Hepatic stellate cell (primary cell): ENCODE measurements at regions not wholly inside any gene's neighbourhood (a gene's known extent, or its start where the extent isn't known, plus 50 kb on each side); places are given as distances from the start of the nearest gene placed in this dataset.

Experiments used
- DNase-seq: peaks from one replicate; pipeline ENCODE4 v3.0.0; 2011; ENCODE audit warnings: low spot score

DNA sequence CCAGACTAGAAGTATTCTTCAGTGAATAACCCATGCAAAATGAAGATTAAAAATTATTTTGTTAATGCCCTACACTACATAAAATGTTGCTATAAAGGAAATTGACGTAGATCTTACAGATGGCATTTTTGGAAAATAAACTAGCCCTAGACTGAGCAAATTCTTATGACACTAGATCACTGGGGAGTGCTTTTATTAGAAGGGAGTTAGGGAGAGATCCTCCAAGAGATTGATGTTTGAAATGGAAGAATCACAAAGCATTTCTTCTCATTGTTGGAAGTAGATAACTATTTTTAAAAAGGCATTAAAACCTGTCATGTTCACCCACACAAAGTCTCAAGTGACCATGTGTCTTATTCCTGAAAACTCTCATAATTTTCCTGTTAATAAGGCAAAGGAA lies 351.1 kb upstream of the TLE4 start:
- DNase-seq = peak; percentile 16

DNA sequence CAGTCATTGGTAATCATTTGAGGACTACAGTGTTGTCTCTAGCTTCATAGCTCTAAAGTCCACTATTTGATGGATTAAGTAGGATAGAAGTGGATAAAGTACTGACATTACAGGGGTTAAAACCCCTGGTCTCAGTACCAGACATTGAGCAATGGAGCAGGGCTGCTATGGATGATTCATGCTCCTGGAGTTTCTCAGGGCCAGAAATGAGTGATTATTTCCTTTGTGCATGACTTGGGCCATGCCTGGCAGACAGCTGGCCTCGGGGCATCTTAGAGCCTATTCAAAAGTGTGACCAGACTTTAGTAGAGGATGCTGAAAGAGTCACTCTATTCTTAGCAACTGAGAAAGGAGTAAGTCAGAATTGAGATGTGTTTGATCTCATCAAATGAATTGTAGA lies 350.7 kb upstream of the TLE4 start:
- DNase-seq = peak; percentile 47

DNA sequence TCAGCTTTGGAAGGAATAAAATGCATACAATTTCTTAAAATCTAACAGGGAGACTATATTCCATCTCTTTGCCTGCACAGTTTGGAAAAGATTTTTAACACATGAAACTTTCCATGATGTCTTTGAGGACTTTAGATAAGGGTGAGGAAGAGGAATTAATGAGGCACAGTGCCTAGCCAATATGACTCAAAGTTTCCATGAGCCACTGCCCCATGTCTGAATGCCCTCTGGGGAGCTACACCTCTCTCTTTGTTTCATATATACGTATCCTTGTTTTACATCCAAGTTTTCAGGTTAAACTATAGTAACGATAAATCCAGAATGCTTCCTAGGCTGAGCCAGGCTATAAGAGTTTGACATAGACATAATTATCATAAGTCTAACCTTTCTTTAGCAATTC lies 349.3 kb upstream of the TLE4 start:
- DNase-seq = no peak

- DNase-seq = peak; percentile 27
These were observed 346.9 kb upstream of the TLE4 start for GRCh38 chr9:79224672-79225433.

GRCh38 chr9:79233542-79233941 lies 338.2 kb upstream of the TLE4 start:
- DNase-seq = no peak

- DNase-seq = no peak
These were observed 335.3 kb upstream of the TLE4 start for GRCh38 chr9:79236466-79236865.

DNA sequence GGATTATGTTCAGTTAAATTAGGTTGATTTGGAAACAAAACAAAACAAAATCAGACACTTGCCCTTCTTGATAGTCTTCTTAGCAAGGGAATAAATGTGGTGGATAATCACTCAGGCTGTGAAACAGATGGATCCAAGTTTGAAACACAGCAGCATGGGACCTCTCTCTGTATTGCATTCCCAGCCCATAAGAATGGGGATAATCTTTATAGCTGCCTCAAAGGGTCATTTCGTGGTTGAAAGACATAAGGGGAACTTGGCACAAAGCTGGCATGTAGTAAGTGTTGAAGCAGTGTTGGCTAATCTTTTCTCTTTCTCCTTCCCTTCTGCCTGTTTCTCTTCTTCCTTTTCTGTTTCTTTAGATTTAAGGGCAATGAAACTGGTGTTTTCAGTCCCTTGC lies 333.9 kb upstream of the TLE4 start:
- no peak for DNase-seq

GRCh38 chr9:79240774-79241173 lies 331.0 kb upstream of the TLE4 start:
- DNase-seq = no peak

DNA sequence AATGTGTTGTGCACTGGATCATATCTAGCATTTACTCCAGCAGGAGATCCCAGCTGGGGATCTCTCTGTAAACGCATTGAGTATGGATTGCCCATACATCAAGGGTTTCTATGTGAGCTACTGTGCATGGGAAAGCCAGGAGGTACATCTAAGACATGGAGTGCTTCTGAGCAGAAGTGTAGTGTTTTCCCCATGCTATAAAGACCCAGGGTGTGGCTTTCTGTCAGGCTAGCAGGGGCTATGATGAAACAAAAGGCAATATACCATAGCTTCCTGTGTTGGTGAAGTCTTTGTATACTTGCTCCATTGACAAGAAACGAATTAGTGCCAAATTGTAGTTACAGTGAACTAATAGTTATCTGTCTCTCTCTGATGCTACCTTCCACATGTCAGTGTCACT lies 329.3 kb upstream of the TLE4 start:
- no peak for DNase-seq

- DNase-seq = no peak
These were observed 325.6 kb upstream of the TLE4 start for GRCh38 chr9:79246170-79246569.

DNA sequence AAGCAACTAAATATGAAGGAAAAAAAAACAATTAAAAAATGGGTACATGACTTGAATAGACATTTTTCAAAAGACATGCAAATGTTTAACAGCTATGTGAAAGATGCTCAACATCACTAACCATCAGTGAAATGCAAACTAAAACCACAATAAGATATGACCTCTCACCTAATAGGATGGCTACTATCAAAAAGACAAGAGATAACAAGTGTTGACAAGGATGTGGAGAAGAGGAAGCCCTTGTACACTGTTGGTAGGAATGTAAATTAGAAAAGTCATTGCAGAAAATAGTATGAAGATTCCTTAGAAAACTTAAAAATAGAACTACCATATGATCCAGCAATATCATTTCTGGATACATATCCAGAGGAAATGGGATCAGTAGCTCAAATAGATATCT lies 324.7 kb upstream of the TLE4 start:
- DNase-seq = no peak

DNA sequence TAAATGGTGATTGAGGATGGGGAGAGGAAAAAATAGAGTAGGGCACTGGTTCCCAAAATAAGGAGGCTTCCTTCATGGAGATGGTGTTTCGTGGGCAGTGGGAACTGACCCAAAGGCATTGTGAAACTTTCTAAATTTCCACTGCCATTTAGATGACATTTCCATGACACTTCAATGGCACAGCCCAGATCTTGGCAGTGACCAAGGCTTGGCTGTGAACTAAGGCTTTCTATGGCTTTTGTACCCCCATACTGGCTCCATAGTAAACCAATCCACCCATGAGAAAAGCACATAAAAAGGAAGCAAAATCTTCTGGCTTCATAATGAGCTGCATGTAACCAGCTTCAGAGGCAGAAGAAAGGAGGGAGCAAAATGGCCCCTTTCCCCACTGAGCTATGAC lies 321.0 kb upstream of the TLE4 start:
- no peak for DNase-seq

DNA sequence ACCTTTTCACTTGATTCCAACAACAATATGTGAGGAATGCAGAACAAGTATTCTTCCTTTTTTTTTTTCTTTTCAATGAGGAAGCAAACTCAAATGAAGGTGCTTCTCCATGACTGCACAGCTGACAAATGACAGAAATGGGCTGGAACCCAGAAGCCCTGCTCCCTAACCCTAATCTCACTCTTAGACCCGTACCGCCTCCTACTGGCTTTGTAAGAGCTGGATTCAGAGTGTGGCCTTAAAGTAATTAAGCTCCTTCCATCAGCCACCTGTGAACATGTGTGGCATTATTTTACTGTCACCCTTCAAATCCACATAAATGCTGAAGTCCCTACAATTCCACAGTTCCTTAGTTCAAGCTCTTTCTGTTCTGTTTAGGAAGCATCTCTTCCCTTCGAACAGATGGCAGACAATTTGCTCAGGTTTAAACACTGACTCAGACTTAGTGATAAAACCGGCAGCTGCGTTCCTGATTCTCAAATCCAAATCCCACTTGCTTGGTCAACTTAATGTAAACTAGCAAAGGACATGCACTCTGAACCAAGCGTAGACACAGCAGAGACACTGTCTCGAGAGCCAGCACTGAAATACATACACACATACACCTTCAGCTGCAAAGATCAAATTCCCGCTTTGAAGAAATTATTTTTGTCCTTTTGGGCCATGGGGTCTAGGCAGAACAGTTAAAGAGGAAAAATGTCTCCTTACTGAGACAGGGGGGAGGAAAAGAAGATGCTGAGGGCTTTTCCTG lies 316.7 kb upstream of the TLE4 start:
- DNase-seq = no peak

- DNase-seq = no peak
These were observed 316.0 kb upstream of the TLE4 start for GRCh38 chr9:79255651-79256260.

GRCh38 chr9:79256691-79257213 lies 315.0 kb upstream of the TLE4 start:
- peak; percentile 16 for DNase-seq

DNA sequence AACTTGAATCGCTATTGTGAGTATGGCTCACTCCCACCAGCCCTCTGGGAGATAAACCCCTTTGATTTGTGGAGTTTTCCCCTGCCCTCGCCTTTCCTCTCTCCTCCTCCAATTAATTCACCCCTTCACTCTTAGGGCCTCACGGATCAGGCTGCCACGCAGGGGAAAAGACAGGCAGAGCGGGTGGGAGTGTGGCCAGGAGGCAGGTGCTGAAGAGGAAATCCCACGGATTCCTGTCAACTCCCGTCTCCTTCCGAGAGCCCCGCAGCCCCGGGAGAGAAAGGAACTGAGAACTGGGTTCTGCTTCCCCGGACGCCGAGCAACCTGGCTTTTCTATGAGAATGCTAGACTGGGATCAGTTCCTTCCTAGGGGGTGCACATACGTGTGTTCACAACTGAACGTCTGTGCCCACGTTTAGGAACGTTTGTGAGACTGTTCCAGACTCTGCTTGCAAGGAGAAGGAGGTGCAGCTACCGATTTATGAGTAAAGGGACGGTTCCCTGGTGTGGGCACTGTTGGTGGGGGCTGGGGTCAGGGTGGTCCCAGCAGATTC lies 314.5 kb upstream of the TLE4 start:
- no peak for DNase-seq

DNA sequence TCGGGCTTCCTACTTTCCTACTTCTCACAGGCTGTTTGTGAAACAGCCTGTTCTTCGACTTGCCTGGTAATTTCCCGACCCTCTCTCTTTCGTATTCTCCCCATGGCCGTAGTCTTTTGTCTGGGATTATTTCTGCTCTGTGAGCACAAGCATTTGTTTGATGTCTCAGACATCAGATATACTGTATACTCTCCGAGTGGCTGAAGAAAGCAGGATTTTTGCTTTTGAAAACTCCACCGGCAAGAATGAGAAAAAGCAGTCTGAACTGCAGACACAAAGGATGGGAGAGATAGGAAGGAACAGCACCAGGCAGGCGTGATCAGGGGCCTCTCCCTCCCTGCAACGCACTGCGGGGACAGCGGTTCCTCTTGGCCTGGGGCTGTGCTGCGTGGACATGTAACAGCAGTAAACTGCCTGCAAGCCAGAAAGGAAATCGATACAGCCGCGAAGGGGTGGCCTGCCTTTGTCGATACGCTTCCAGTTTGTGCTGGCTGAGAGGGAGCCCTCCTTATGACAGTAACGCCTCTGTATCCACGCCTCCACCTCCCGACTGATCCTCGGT lies 313.9 kb upstream of the TLE4 start:
- DNase-seq = no peak

DNA sequence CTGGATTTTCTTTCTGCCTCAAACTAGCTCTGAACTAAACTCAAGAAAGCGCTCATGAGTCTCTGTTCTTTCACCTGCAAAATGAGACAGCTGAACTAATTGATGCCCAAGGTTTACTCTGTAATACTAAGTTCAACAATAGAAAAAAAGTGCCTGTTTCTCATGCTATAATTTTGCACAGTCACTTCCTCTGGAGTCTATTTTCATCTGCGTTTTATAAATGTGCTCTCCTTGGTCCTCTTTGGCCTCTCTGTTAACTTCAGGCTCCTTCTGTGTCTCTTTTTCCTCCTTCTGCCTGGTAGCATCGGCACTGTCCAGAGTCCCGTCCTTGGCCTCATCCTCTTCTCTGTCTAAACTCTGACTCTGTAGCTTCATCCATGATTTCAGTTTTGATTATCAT lies 311.9 kb upstream of the TLE4 start:
- DNase-seq = no peak

GRCh38 chr9:79263628-79264027 lies 308.1 kb upstream of the TLE4 start:
- DNase-seq = peak; percentile 22

DNA sequence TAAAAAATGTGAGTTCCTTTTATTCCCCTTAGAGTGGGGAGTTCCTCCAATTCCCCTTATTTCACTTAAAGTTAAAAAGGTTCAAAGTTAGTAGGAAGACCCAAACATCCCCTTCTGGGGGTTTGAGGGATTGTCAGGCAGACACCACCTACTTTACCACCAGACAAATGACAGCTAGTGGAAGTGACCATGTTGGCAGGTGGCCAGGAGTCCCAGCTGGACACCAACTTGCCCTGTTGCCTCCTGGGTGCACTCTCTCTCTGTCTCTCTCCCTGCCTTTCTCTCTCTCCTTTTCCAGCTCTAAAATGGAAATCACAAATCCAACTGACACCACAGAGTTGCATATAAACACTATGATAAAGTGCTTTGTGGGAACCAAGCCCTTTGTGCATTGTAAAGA lies 307.7 kb upstream of the TLE4 start:
- DNase-seq = no peak

DNA sequence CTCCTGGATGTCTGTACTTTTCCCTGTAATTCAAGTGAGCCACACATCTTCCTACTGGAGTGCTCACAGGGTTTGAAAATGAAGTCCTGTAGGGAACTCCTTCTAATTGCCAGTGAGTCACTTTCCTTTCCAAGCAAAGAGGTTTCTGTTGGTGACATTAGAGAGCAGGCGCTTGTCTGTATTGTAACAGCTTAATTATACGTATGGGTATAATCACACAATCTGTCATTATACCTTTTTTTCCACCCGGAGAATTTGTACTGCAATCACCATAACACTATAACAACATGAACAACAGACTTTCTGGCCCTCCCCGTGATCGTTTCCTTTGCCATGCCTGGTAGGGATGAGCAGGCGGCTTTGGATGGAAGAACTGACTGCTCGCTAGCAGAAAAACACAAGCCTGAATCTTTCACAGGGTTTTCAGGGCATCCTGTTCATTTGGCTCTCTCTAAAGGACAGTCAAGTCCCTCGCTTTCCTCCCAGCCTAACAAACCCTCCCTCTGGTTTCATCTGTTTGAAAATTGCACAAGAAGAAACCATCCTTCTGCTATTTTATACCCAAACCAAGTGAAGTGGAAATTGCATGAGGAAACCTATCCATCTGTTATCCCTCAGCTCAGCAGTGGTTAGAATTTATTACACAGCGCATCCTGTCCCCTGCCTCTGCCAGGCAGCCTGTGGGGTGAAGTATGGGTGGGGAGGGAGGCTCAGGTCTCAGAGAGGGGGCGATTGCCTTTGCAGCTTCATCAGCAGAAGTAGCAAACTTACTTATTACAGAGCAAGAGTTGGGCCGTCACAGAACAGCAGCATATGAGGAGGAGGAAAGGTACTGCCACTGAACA lies 307.0 kb upstream of the TLE4 start:
- DNase-seq = no peak

DNA sequence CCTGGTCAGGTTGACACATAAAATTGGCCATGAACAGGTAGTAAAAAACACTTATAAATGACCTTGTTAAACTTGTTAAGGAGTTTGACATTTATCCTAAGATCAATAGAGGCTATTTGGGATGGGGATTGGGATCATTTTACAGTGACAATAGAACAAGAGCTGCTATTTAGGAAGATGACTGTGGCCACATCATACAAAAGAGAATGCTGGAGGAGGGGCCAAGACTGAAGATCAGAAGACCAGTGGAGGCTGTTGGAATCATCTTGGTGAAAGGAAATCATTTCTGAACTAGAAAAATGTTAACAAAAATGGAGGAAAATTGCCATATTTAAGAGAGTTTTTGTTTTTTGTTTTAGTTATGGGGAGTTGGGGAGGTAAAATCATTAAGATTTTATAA lies 304.8 kb upstream of the TLE4 start:
- DNase-seq = no peak
